Common myeloid progenitor, CD34-positive (primary cell): ENCODE measurements at regions not wholly inside any gene's neighbourhood (a gene's known extent, or its start where the extent isn't known, plus 50 kb on each side); places are given as distances from the start of the nearest gene placed in this dataset.

Experiments
- CTCF ChIA-PET: fragments of 350-600 bp; sonication (Branson Sonifier 250); formaldehyde crosslinking; loops from one replicate; lab custom pipeline; 2021; ENCODE audit warnings: antibody characterized with exemption; lab: Charles Lee
- POLR2A ChIA-PET: fragments of 350-600 bp; sonication (Branson Sonifier 250); formaldehyde crosslinking; loops from one replicate; lab custom pipeline; 2021; ENCODE audit warnings: antibody characterized with exemption; lab: Charles Lee
- DNase-seq, 3 donors: peaks; one replicate each; pipeline versions ENCODE4 v3.0.0 to v3.0.0-alpha.2; 2013
- H3K27ac ChIP-seq, 2 experiments: 1 replicate in 1 of 2; 2 replicates in 1 of 2; pipeline ENCODE4 v1.7.0; 2013; ENCODE audit warnings: inconsistent platforms in 2 of 2, low read length in 2 of 2, mild to moderate bottlenecking in 2 of 2, low read depth in 1 of 2, moderate library complexity in 1 of 2; ENCODE audit not compliant: severe bottlenecking in 2 of 2, insufficient read depth in 1 of 2, poor library complexity in 1 of 2
- H3K27me3 ChIP-seq, 5 experiments: replicated peaks in 2 of 5; 1 replicate in 3 of 5; 2 replicates in 2 of 5; pipeline versions ENCODE4 v1.6.1 to v1.7.0; 2013; ENCODE audit warnings: low read length in 4 of 5, mild to moderate bottlenecking in 2 of 5, moderate library complexity in 2 of 5, inconsistent platforms in 1 of 5; ENCODE audit not compliant: insufficient read depth in 5 of 5, control insufficient read depth in 4 of 5
- H3K36me3 ChIP-seq, 4 experiments: 1 replicate in 2 of 4; 2 replicates in 2 of 4; pipeline versions ENCODE4 v1.6.1 to v1.7.0; 2013; ENCODE audit warnings: low read length in 3 of 4, control low read depth in 1 of 4, mild to moderate bottlenecking in 1 of 4; ENCODE audit not compliant: control insufficient read depth in 4 of 4, insufficient read depth in 4 of 4
- H3K4me1 ChIP-seq, 4 experiments: 1 replicate in 3 of 4; 2 replicates in 1 of 4; pipeline versions ENCODE4 v1.6.1 to v1.7.1; 2013; ENCODE audit warnings: low read length in 3 of 4, mild to moderate bottlenecking in 3 of 4, control low read depth in 1 of 4, inconsistent platforms in 1 of 4, moderate library complexity in 1 of 4; ENCODE audit not compliant: control insufficient read depth in 4 of 4, insufficient read depth in 4 of 4; ENCODE audit errors: control extremely low read depth in 1 of 4
- H3K4me3 ChIP-seq, 7 experiments: 1 replicate in 4 of 7; 2 replicates in 3 of 7; pipeline versions ENCODE4 v1.5.1 to v1.7.0; 2013; ENCODE audit warnings: mild to moderate bottlenecking in 7 of 7, low read length in 6 of 7, moderate library complexity in 6 of 7, inconsistent platforms in 2 of 7, low read depth in 2 of 7, control low read depth in 1 of 7; ENCODE audit not compliant: insufficient read depth in 4 of 7, control insufficient read depth in 1 of 7; ENCODE audit errors: extremely low read depth in 1 of 7
- H3K9me3 ChIP-seq, 5 experiments: 1 replicate in 4 of 5; 2 replicates in 1 of 5; pipeline versions ENCODE4 v1.6.1 to v1.7.1; 2013; ENCODE audit warnings: low read length in 4 of 5, mild to moderate bottlenecking in 2 of 5, inconsistent platforms in 1 of 5, low read depth in 1 of 5, moderate library complexity in 1 of 5; ENCODE audit not compliant: control insufficient read depth in 4 of 5, insufficient read depth in 2 of 5; ENCODE audit errors: control extremely low read depth in 1 of 5
- WGBS: methylation state at CpG from one replicate; pipeline ENCODE4 v1.1.5; 2013; ENCODE audit not compliant: insufficient coverage; 5-methylcytosine and 5-hydroxymethylcytosine counted together

GRCh38 chr4:176002007-176002613, 63.5 kb upstream of the WDR17 start:
- ChIA-PET POLR2A (no interaction called here), CTCF (interaction anchor here (0.5 kb wide), 1 partner anchor 60 kb away, joined by 3 read pairs; no protein-coding TSS in a partner anchor)
- Histone ChIP-seq H3K4me3 (peak overlapping the region; percentile 48 to 79 (median 67)), H3K36me3 (no peaks in the 10 kb centered on the region), H3K27ac (no peak overlapping the region), H3K27me3 (peaks cover 0 to 38% (median 17%) of the 10 kb centered on the region in 5 experiments), H3K9me3 (no peaks in the 10 kb centered on the region), H3K4me1 (peaks cover 0 to 16% (median 15%) of the 10 kb centered on the region in 4 experiments)
- DNase-seq, result peak; percentile 22 to 71 (median 60)
- WGBS, result under 1% methylated on average over 20 of the region's 44 CpGs

- Histone ChIP-seq H3K4me1 (peaks cover 0 to 16% (median 15%) of the 10 kb centered on the region in 4 experiments), H3K36me3 (no peaks in the 10 kb centered on the region), H3K4me3 (no peak overlapping the region), H3K27ac (no peak overlapping the region), H3K27me3 (peaks cover 0 to 32% (median 15%) of the 10 kb centered on the region in 5 experiments), H3K9me3 (peaks cover 0 to 3% (median 0%) of the 10 kb centered on the region in 5 experiments)
- no peak for DNase-seq
- ChIA-PET POLR2A (no interaction called here), CTCF (no interaction called here)
- WGBS, result 80% methylated on average over 2 of the region's 3 CpGs
Observed at GRCh38 chr4:176005766-176006165, 59.9 kb upstream of the WDR17 start.

- CTCF ChIA-PET, result no interaction called here
- POLR2A ChIA-PET, result no interaction called here
- DNase-seq, result no peak
- no CpG with 5 or more reads among the region's 2 CpGs for WGBS
- Histone ChIP-seq H3K27me3 (peaks cover 0 to 2% (median 0%) of the 10 kb centered on the region in 5 experiments), H3K4me1 (peaks cover 0 to 12% (median 2%) of the 10 kb centered on the region in 4 experiments), H3K9me3 (peaks cover 0 to 3% (median 0%) of the 10 kb centered on the region in 5 experiments), H3K27ac (no peak overlapping the region), H3K4me3 (no peak overlapping the region), H3K36me3 (no peaks in the 10 kb centered on the region)
Observed at GRCh38 chr4:176009254-176009653, 56.4 kb upstream of the WDR17 start.

- Histone ChIP-seq H3K27ac (no peak overlapping the region), H3K9me3 (peaks cover 0 to 3% (median 0%) of the 10 kb centered on the region in 5 experiments), H3K36me3 (no peaks in the 10 kb centered on the region), H3K4me3 (no peak overlapping the region), H3K27me3 (no peaks in the 10 kb centered on the region), H3K4me1 (peaks cover 0 to 13% (median 2%) of the 10 kb centered on the region in 4 experiments)
- WGBS, result 100% methylated on average over 1 of the region's 2 CpGs
- ChIA-PET POLR2A (no interaction called here), CTCF (interaction anchor here (1.4 kb wide), 1 partner anchor 12 kb away, joined by 5 read pairs; no protein-coding TSS in a partner anchor)
- DNase-seq, result no peak
Observed at GRCh38 chr4:176011529-176011928, 54.1 kb upstream of the WDR17 start.

- peak in 2 of 3 donors; percentile 55 to 68 for DNase-seq
- H3K4me1 ChIP-seq, result peaks cover 0 to 13% (median 2%) of the 10 kb centered on the region in 4 experiments
- H3K9me3 ChIP-seq, result peaks cover 0 to 3% (median 0%) of the 10 kb centered on the region in 5 experiments
- no peaks in the 10 kb centered on the region for H3K27me3 ChIP-seq
- CTCF ChIA-PET, result no interaction called here
- no peak overlapping the region for H3K4me3 ChIP-seq
- POLR2A ChIA-PET, result no interaction called here
- H3K36me3 ChIP-seq, result no peaks in the 10 kb centered on the region
- no peak overlapping the region for H3K27ac ChIP-seq
- WGBS, result 11% methylated on average over 6 of the region's 8 CpGs
Observed at GRCh38 chr4:176013476-176014247, 52.0 kb upstream of the WDR17 start.

GRCh38 chr4:176014583-176015108, 51.0 kb upstream of the WDR17 start:
- H3K9me3 ChIP-seq, result no peaks in the 10 kb centered on the region
- peaks cover 0 to 13% (median 2%) of the 10 kb centered on the region in 4 experiments for H3K4me1 ChIP-seq
- POLR2A ChIA-PET, result interaction anchor here (0.6 kb wide), 1 partner anchor 367 kb away, joined by 3 read pairs; no protein-coding TSS in a partner anchor
- no peaks in the 10 kb centered on the region for H3K36me3 ChIP-seq
- H3K27me3 ChIP-seq, result no peaks in the 10 kb centered on the region
- H3K27ac ChIP-seq, result no peak overlapping the region
- no peak overlapping the region for H3K4me3 ChIP-seq
- DNase-seq, result no peak
- CTCF ChIA-PET, result no interaction called here
